LNCaP clone FGC (cell line): ENCODE measurements at regions not wholly inside any gene's neighbourhood (a gene's known extent, or its start where the extent isn't known, plus 50 kb on each side); places are given as distances from the start of the nearest gene placed in this dataset.

ENCODE experiments used
- DNase-seq: peaks from one replicate; pipeline ENCODE4 v3.0.0-alpha.2; 2011; ENCODE audit warnings: low read depth
- H3K4me3 ChIP-seq: 2 replicates; pipeline ENCODE4 v1.5.1; 2011; ENCODE audit warnings: mild to moderate bottlenecking, low read depth, low read length, control low read depth
- TF ChIP-seq, protein P1 (sequence below): IDR thresholded peaks from 2 replicates; pipeline ENCODE4 v1.5.1; 2012; ENCODE audit warnings: mild to moderate bottlenecking; ENCODE audit not compliant: control insufficient read depth, insufficient read depth; ENCODE audit errors: extremely low read depth

DNA sequence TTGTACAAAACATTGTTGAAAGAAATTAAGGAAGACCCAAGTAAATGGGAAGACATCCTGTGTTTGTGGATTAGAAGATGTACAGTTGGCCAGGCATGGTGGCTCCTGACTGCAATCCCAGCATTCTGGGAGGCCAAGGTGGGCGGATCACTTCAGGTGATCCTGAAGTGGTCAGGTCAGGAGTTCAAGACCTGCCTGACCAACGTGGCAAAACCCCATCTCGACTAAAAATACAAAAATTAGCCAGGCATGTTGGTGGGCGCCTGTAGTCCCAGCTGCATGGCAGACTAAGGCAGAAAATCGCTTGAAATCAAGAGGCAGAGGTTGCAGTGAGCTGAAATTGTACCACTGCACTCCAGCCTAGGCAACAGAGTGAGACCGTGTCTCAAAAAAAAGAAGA is 62.0 kb upstream of the SEPTIN5 start:
- TF ChIP-seq, protein P1, sequence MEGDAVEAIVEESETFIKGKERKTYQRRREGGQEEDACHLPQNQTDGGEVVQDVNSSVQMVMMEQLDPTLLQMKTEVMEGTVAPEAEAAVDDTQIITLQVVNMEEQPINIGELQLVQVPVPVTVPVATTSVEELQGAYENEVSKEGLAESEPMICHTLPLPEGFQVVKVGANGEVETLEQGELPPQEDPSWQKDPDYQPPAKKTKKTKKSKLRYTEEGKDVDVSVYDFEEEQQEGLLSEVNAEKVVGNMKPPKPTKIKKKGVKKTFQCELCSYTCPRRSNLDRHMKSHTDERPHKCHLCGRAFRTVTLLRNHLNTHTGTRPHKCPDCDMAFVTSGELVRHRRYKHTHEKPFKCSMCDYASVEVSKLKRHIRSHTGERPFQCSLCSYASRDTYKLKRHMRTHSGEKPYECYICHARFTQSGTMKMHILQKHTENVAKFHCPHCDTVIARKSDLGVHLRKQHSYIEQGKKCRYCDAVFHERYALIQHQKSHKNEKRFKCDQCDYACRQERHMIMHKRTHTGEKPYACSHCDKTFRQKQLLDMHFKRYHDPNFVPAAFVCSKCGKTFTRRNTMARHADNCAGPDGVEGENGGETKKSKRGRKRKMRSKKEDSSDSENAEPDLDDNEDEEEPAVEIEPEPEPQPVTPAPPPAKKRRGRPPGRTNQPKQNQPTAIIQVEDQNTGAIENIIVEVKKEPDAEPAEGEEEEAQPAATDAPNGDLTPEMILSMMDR, result no peak
- H3K4me3 ChIP-seq, result no peak overlapping the region
- DNase-seq, result no peak

DNA sequence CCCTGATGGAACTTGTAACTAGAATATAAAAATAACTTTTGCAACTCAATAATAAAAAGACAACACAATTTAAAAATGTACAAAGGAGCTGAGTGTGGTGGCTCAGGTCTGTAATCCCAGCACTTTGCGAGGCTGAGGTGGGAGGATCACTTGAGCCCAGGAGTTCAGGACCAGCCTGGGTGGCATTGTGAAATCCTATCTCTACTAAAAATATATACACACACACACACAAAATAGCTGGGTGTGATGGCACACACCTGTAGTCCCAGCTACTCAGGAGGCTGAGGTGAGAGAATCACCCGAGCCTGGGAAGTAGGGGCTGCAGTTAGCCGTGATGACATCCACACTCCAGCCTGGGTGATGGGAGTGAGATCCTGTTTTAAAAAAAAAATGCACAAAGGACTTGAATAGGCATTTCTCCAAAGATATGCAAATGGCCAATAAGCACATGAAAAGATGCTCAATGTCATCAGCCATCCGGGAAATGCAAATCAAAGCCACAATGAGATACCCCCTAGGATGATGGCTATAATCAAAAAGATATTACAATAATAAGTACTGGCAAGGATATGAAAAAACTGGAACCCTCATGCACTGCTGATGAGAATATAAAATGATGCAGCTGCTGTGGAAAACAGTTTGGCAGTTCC is 59.8 kb upstream of the SEPTIN5 start:
- TF ChIP-seq, protein P1, result no peak
- DNase-seq, result no peak
- no peak overlapping the region for H3K4me3 ChIP-seq

DNA sequence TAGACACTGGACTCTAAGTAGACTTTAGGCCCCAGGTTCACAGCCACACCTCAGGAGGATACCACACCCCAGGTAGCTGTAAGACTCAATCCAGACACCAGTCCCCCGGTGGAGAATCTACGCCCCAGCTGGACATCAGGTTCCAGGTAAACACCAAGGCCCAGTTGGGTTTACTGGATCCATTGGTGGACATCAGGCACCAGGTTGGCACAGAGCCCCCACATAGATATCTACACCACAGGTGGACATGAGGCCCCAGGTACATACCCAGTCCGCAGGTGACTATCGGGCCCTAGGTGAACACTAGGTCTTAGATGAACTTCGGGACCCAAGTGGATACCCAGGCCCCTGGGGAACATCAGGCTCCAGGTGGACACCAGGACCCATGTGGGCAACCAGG is 58.9 kb upstream of the SEPTIN5 start:
- H3K4me3 ChIP-seq, result no peak overlapping the region
- TF ChIP-seq, protein P1, result no peak
- no peak for DNase-seq

DNA sequence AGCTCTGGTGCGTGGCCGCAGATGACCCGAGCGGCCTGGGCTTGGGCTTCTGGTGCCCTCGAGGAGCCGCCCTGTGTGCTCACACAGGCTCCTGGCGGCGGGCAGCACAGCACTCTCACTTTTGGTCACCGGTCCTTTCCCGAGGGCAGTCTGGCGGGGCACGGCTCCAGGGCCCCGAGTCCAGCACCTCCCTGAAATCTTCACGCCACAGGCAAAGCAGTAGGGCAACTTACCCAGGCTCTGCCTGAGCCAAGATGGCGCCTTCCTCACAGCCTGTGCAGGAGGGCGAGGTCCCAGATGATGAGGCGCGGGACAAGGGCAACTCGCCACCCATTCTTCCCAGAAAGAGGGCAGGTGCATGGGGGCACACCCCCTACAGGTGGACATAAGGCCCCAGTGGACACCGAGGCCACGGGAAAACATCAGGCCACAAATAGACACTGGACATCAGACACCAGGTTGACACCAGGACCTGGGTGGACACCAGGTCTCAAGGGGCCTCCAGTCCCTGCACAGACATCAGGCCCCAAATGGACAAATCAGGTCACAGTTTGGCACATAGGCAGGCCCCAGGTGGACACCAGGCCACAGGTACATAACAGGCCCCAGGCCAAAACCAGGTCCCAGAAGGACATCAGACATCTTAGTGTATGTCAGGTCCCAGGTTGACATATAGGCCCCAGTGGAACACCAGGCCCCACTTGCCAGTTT is 57.6 kb upstream of the SEPTIN5 start:
- DNase-seq, result no peak
- TF ChIP-seq, protein P1, result no peak
- no peak overlapping the region for H3K4me3 ChIP-seq

DNA sequence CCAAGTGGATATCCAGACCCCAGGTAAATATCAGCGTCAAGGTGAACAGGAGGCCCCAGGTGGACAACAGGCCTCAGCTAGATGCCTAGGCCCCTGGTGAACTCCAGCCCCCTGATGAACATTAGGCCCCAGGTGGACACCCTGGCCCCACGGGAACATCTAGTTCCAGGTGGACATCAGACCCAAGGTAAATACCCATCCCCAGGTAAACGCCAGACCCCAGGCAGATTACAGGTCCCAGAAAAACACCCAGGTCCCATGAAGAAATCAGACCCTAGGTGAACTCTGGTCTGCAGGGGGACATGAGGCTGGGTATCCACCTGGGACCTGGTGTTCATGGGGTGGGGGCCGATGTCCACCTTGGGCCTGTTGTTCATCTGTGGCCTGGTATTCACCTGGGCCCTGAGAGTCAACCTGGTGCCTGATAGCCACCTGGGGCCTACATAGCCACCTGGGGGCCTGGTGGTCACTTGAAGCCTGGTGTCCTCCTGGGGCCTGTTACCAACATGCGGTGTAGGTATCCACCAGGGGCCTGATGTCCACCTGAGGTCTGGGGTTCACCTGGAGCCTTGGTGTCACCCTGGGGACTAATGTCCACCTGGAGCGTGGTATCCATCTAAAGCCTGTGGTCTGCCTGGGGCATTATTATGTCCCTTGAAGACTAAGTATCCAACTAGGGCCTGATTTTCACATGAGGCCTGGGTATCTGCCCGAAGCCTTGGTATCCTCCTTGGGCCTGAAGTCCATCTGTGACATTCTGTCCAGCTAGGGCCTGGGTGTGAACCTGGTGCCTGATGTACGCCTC is 56.8 kb upstream of the SEPTIN5 start:
- DNase-seq, result no peak
- no peak overlapping the region for H3K4me3 ChIP-seq
- TF ChIP-seq, protein P1, result no peak

DNA sequence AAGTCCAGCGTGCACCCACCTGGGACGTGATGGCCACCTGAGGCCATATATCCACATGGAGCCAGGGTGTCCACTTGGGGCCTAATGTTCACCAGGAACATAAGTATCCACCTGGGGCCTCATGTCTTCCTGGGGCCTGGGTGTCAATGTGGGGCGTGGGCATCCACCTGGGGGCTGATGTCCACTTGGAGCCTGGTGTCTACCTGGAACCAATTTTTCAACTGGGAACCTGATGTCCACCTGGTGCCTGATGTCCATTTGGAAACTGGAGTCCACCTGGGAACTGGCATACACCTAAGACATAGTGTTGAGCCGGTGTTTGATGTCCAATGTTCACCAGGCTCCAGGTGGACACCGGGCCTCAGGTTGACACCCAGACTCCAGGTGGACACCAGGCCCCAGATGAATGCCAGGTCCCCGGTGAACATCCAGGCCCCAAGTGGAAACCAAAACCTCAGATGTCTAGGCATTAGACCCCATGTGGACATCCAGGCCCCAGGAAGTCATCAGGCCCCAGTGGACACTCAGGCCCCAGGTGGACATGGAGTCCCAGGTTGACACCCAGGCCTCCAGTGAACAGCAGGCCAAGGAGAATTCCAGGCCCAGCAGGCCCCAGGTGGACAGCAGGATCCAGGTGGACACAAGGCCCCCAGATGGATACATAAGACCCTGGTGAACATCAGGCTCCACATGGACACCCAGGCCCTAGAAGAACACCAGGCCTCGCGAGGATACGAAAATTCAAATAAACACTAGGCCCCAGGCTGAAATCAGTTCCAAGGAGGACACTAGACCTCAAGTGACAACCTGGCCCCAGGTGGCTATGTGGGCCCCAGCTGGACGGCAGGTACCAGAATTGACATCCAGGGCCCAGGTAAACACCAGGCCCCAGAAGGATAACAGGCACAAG is 56.0 kb upstream of the SEPTIN5 start:
- no peak for DNase-seq
- TF ChIP-seq, protein P1, result no peak
- no peak overlapping the region for H3K4me3 ChIP-seq
